IMR-90 (cell line): ENCODE measurements at regions not wholly inside any gene's neighbourhood (a gene's known extent, or its start where the extent isn't known, plus 50 kb on each side); places are given as distances from the start of the nearest gene placed in this dataset.

Experiments used
- ATAC-seq: fragments of 200-7000 bp; cut with Tn5 transposase; 2 replicates; pipeline ENCODE4 v1.9.1; 2020; ENCODE audit warnings: low read depth, mild to moderate bottlenecking, moderate library complexity
- BruUV-seq: library from RNA; stranded (reverse); fragments of 400-500 nt; replicated peaks from 2 replicates; lab custom pipeline; 2021; lab: Mats Ljungman, UMichigan
- CTCF ChIA-PET: fragments of 300-600 bp; formaldehyde crosslinking; extraction: SDS; loops from one replicate; lab custom pipeline; 2021; ENCODE audit warnings: antibody characterized with exemption; lab: Yijun Ruan, JAX
- POLR2A ChIA-PET: fragments of 300-600 bp; sonication (Branson Sonifier 250); formaldehyde crosslinking; loops from one replicate; lab custom pipeline; 2022; ENCODE audit warnings: antibody characterized with exemption; ENCODE audit not compliant: unreplicated experiment; lab: Charles Lee
- DNase-seq: peaks from one replicate; pipeline ENCODE4 v3.0.0; 2013
- H2AFZ ChIP-seq: replicated peaks from 2 replicates; pipeline ENCODE3; 2013; ENCODE audit warnings: low read length, mild to moderate bottlenecking; ENCODE audit not compliant: poor library complexity
- H2AK5ac ChIP-seq: 2 replicates; pipeline ENCODE4 v1.6.1; 2013; ENCODE audit warnings: low read depth, low read length, inconsistent platforms
- H2AK9ac ChIP-seq: replicated peaks from 2 replicates; pipeline ENCODE3; 2013; ENCODE audit warnings: mild to moderate bottlenecking, low read depth, low read length, moderate library complexity; ENCODE audit not compliant: poor library complexity
- H2BK120ac ChIP-seq: 2 replicates; pipeline ENCODE4 v1.6.1; 2013; ENCODE audit warnings: low read depth, low read length, inconsistent platforms
- H2BK15ac ChIP-seq: 3 replicates; pipeline ENCODE4 v1.6.1; 2013; ENCODE audit warnings: low read depth, low read length, inconsistent platforms
- H2BK20ac ChIP-seq: 2 replicates; pipeline ENCODE4 v1.6.1; 2013; ENCODE audit warnings: low read depth, mild to moderate bottlenecking, inconsistent platforms, low read length, moderate library complexity
- H2BK5ac ChIP-seq: 2 replicates; pipeline ENCODE4 v1.6.1; 2013; ENCODE audit warnings: mild to moderate bottlenecking, low read depth, low read length, inconsistent platforms; ENCODE audit not compliant: poor library complexity, severe bottlenecking
- H3K14ac ChIP-seq: replicated peaks from 2 replicates; pipeline ENCODE4 v1.6.1; 2013; ENCODE audit warnings: low read depth, low read length, inconsistent platforms
- H3K18ac ChIP-seq: 2 replicates; pipeline ENCODE4 v1.6.1; 2013; ENCODE audit warnings: low read depth, low read length, control low read depth
- H3K23ac ChIP-seq: 2 replicates; pipeline ENCODE4 v1.6.1; 2013; ENCODE audit warnings: low read depth, low read length, inconsistent platforms
- H3K27ac ChIP-seq: 2 replicates; pipeline ENCODE4 v1.5.1; 2013; ENCODE audit warnings: mild to moderate bottlenecking, control low read depth, low read length; ENCODE audit not compliant: insufficient read depth
- H3K27me3 ChIP-seq: 2 replicates; pipeline ENCODE4 v1.6.1; 2013; ENCODE audit warnings: low read length; ENCODE audit not compliant: control insufficient read depth, insufficient read depth
- H3K36me3 ChIP-seq: 2 replicates; pipeline ENCODE4 v1.6.1; 2013; ENCODE audit warnings: low read length, mixed read lengths; ENCODE audit not compliant: control insufficient read depth, insufficient read depth
- H3K4ac ChIP-seq: 2 replicates; pipeline ENCODE4 v1.6.1; 2013; ENCODE audit warnings: low read depth, low read length, inconsistent platforms
- H3K4me1 ChIP-seq: 2 replicates; pipeline ENCODE4 v1.6.1; 2013; ENCODE audit warnings: low read length, mixed read lengths; ENCODE audit not compliant: control insufficient read depth, insufficient read depth
- H3K4me2 ChIP-seq: 2 replicates; pipeline ENCODE4 v1.6.1; 2013; ENCODE audit warnings: low read depth, mild to moderate bottlenecking, control low read depth, low read length, moderate library complexity
- H3K4me3 ChIP-seq: 2 replicates; pipeline ENCODE4 v1.5.1; 2013; ENCODE audit warnings: low read depth, mild to moderate bottlenecking, control low read depth, low read length, moderate library complexity; ENCODE audit not compliant: insufficient read depth
- H3K56ac ChIP-seq: 2 replicates; pipeline ENCODE4 v1.6.1; 2013; ENCODE audit warnings: low read length, inconsistent platforms; ENCODE audit not compliant: insufficient read depth; ENCODE audit errors: extremely low read depth
- H3K79me1 ChIP-seq, 2 experiments: 2 replicates each; pipeline ENCODE4 v1.6.1; 2013; ENCODE audit warnings: low read length in 2 of 2, inconsistent platforms in 1 of 2, low read depth in 1 of 2
- H3K9ac ChIP-seq: 2 replicates; pipeline ENCODE4 v1.6.1; 2013; ENCODE audit warnings: low read depth, low read length, control low read depth
- H3K9me1 ChIP-seq: 2 replicates; pipeline ENCODE4 v1.6.1; 2013; ENCODE audit warnings: low read length, inconsistent platforms; ENCODE audit not compliant: insufficient read depth
- H3K9me3 ChIP-seq: 2 replicates; pipeline ENCODE4 v1.6.1; 2013; ENCODE audit warnings: low read length; ENCODE audit not compliant: control insufficient read depth, insufficient read depth
- H4K20me1 ChIP-seq: 2 replicates; pipeline ENCODE4 v1.6.1; 2013; ENCODE audit warnings: low read length, inconsistent platforms; ENCODE audit not compliant: insufficient read depth
- H4K5ac ChIP-seq: 2 replicates; pipeline ENCODE4 v1.6.1; 2013; ENCODE audit warnings: mild to moderate bottlenecking, low read depth, low read length, control low read depth
- H4K8ac ChIP-seq, 2 experiments: 2 replicates each; pipeline ENCODE4 v1.6.1; 2013; ENCODE audit warnings: low read depth in 2 of 2, low read length in 2 of 2, control low read depth in 1 of 2, inconsistent platforms in 1 of 2
- H4K91ac ChIP-seq: 2 replicates; pipeline ENCODE4 v1.6.1; 2013; ENCODE audit warnings: low read depth, low read length, inconsistent platforms; ENCODE audit not compliant: insufficient read depth
- CEBPB ChIP-seq: IDR thresholded peaks from 2 replicates; pipeline ENCODE4 v1.6.1; 2012; ENCODE audit warnings: low read depth, low read length, improper control_type of control experiment
- CHD1 ChIP-seq: IDR thresholded peaks from 2 replicates; pipeline ENCODE4 v1.6.1; 2012; ENCODE audit warnings: low read depth, low read length, improper control_type of control experiment
- FOS ChIP-seq: fragments of 150-350 bp; IDR thresholded peaks from 2 replicates; pipeline ENCODE4 v1.6.1; 2016; ENCODE audit warnings: low read depth, low read length
- MXI1 ChIP-seq: IDR thresholded peaks from 2 replicates; pipeline ENCODE4 v1.6.1; 2012; ENCODE audit warnings: low read depth, mild to moderate bottlenecking, low read length, moderate library complexity, borderline replicate concordance
- POLR2A ChIP-seq: IDR thresholded peaks from 2 replicates; pipeline ENCODE4 v1.6.1; 2012; ENCODE audit warnings: mild to moderate bottlenecking, low read depth, low read length
- RAD21 ChIP-seq: IDR thresholded peaks from 2 replicates; pipeline ENCODE4 v1.6.1; 2012; ENCODE audit warnings: low read length, improper control_type of control experiment
- RFX5 ChIP-seq: IDR thresholded peaks from 2 replicates; pipeline ENCODE4 v1.8.0; 2012; ENCODE audit warnings: low read depth, mild to moderate bottlenecking, low read length, moderate library complexity
- dilution Hi-C: fragments of 300-500 bp; cut with HindIII; formaldehyde crosslinking; loops from one replicate; pipeline ENCODE4 v1.14.3; 2018; ENCODE audit warnings: low sequenced_read_pairs; ENCODE audit not compliant: unreplicated experiment
- in situ Hi-C: fragments of 300-500 bp; cut with MboI; formaldehyde crosslinking; loops from 3 replicates; pipeline ENCODE4 v1.14.3; 2019; ENCODE audit warnings: low sequenced_read_pairs, inconsistent platforms, mixed read lengths
- intact Hi-C: fragments of 100-400 bp; cut with micrococcal nuclease; formaldehyde crosslinking; loops from 2 replicates; pipeline ENCODE4 v1.10.0; 2022
- TF ChIP-seq, protein P1 (sequence below): fragments of 150-350 bp; IDR thresholded peaks from 2 replicates; pipeline ENCODE4 v1.6.1; 2016; ENCODE audit warnings: low read depth, mild to moderate bottlenecking, low read length, moderate library complexity, borderline replicate concordance
- TF ChIP-seq, protein P2 (sequence below): fragments of 150-350 bp; IDR thresholded peaks from 2 replicates; pipeline ENCODE4 v1.6.1; 2017; ENCODE audit warnings: mild to moderate bottlenecking, antibody characterized with exemption, low read length, low read depth
- TF ChIP-seq, protein P3 (sequence below): conservative IDR thresholded peaks from 2 replicates; pipeline ENCODE4 v1.5.1; 2012; ENCODE audit warnings: mild to moderate bottlenecking, low read depth, low read length, improper control_type of control experiment

DNA sequence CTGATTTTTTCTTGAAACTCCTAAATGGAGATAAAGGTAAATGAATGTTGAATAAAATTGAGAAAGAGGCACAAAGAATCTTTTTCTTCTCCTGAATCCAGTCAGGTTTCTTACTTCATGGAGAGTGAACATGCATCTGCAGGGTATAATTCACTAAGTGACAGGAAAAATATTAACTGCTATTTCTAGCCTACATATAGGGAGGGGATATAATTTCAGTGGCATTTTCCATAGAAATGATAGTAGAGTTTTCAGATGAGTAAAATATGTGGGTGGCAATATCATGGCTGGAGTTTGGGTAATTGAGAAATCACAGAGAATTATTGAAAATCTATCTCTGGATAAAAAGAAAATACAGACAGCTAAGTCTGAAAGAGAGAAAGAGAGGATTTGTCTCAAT, 1227.0 kb upstream of the GJE1 start:
- H2BK5ac ChIP-seq = no peak overlapping the region
- no peaks in the 10 kb centered on the region for H4K20me1 ChIP-seq
- no peak overlapping the region for H3K9ac ChIP-seq
- dilution Hi-C loops = no loop called here
- intact Hi-C loops = no loop called here
- ChIA-PET POLR2A (no interaction called here), CTCF (no interaction called here)
- H3K4me2 ChIP-seq = no peak overlapping the region
- no peak overlapping the region for H3K4me3 ChIP-seq
- no peak overlapping the region for H4K8ac ChIP-seq
- no peaks in the 10 kb centered on the region for H3K9me1 ChIP-seq
- H3K27me3 ChIP-seq = no peaks in the 10 kb centered on the region
- no peak overlapping the region for H3K56ac ChIP-seq
- ATAC-seq = no peak
- H3K9me3 ChIP-seq = peaks cover 7% of the 10 kb centered on the region
- H4K5ac ChIP-seq = no peak overlapping the region
- no TSS peak for BruUV-seq
- H3K36me3 ChIP-seq = no peaks in the 10 kb centered on the region
- in situ Hi-C loops = loop anchor here (25.0 kb wide), 1 partner anchor 1543 kb away; the partner anchor contains the start of gene CITED2
- H2AFZ ChIP-seq = no peak overlapping the region
- H3K79me1 ChIP-seq = no peaks in the 10 kb centered on the region
- H3K27ac ChIP-seq = no peak overlapping the region
- peaks cover 3% of the 10 kb centered on the region; the same call in 1 of the 2 replicates for H3K4me1 ChIP-seq
- no peak overlapping the region for H3K23ac ChIP-seq
- no peak overlapping the region for H4K91ac ChIP-seq
- H2AK5ac ChIP-seq = no peak overlapping the region
- no peak overlapping the region for H3K4ac ChIP-seq
- H3K18ac ChIP-seq = no peak overlapping the region
- no peak overlapping the region for H2BK20ac ChIP-seq
- H2AK9ac ChIP-seq = no peak overlapping the region
- H2BK120ac ChIP-seq = no peak overlapping the region
- no peak for DNase-seq
- H2BK15ac ChIP-seq = no peak overlapping the region
- no peak overlapping the region for H3K14ac ChIP-seq
- no peak for TF ChIP-seq CHD1
- no peak for TF ChIP-seq MXI1
- no peak for TF ChIP-seq RAD21
- TF ChIP-seq, protein P1, sequence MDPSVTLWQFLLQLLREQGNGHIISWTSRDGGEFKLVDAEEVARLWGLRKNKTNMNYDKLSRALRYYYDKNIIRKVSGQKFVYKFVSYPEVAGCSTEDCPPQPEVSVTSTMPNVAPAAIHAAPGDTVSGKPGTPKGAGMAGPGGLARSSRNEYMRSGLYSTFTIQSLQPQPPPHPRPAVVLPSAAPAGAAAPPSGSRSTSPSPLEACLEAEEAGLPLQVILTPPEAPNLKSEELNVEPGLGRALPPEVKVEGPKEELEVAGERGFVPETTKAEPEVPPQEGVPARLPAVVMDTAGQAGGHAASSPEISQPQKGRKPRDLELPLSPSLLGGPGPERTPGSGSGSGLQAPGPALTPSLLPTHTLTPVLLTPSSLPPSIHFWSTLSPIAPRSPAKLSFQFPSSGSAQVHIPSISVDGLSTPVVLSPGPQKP = no peak
- TF ChIP-seq, protein P2, sequence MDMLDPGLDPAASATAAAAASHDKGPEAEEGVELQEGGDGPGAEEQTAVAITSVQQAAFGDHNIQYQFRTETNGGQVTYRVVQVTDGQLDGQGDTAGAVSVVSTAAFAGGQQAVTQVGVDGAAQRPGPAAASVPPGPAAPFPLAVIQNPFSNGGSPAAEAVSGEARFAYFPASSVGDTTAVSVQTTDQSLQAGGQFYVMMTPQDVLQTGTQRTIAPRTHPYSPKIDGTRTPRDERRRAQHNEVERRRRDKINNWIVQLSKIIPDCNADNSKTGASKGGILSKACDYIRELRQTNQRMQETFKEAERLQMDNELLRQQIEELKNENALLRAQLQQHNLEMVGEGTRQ = no peak
- TF ChIP-seq POLR2A = no peak
- TF ChIP-seq RFX5 = no peak
- TF ChIP-seq, protein P3, sequence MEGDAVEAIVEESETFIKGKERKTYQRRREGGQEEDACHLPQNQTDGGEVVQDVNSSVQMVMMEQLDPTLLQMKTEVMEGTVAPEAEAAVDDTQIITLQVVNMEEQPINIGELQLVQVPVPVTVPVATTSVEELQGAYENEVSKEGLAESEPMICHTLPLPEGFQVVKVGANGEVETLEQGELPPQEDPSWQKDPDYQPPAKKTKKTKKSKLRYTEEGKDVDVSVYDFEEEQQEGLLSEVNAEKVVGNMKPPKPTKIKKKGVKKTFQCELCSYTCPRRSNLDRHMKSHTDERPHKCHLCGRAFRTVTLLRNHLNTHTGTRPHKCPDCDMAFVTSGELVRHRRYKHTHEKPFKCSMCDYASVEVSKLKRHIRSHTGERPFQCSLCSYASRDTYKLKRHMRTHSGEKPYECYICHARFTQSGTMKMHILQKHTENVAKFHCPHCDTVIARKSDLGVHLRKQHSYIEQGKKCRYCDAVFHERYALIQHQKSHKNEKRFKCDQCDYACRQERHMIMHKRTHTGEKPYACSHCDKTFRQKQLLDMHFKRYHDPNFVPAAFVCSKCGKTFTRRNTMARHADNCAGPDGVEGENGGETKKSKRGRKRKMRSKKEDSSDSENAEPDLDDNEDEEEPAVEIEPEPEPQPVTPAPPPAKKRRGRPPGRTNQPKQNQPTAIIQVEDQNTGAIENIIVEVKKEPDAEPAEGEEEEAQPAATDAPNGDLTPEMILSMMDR = no peak
- TF ChIP-seq FOS = no peak
- no peak for TF ChIP-seq CEBPB
